Fibroblast of peridontal ligament (primary cell): ENCODE measurements at regions not wholly inside any gene's neighbourhood (a gene's known extent, or its start where the extent isn't known, plus 50 kb on each side); places are given as distances from the start of the nearest gene placed in this dataset.

Experiments
- DNase-seq: peaks from one replicate; pipeline ENCODE4 v3.0.0-alpha.2; 2010; ENCODE audit errors: extremely low read depth

GRCh38 chr7:16014031-16014430 lies 327.5 kb upstream of the MEOX2 start:
- no peak for DNase-seq

- no peak for DNase-seq
Measured at GRCh38 chr7:16007911-16008310, 321.4 kb upstream of the MEOX2 start.

GRCh38 chr7:16004702-16005101 lies 318.2 kb upstream of the MEOX2 start:
- DNase-seq, result no peak

- DNase-seq, result no peak
Measured at GRCh38 chr7:16001477-16001876, 315.0 kb upstream of the MEOX2 start.

GRCh38 chr7:15998617-15999016 lies 312.1 kb upstream of the MEOX2 start:
- DNase-seq, result no peak

- DNase-seq, result no peak
Measured at GRCh38 chr7:15995027-15995426, 308.5 kb upstream of the MEOX2 start.

- DNase-seq, result no peak
Measured at GRCh38 chr7:15989194-15989593, 302.7 kb upstream of the MEOX2 start.

GRCh38 chr7:15985587-15986384 lies 299.3 kb upstream of the MEOX2 start:
- DNase-seq, result no peak

- DNase-seq, result peak; percentile 35
Measured at GRCh38 chr7:15977663-15978062, 291.2 kb upstream of the MEOX2 start.

- DNase-seq, result peak; percentile 44
Measured at GRCh38 chr7:15972862-15973275, 286.4 kb upstream of the MEOX2 start.

- DNase-seq, result no peak
Measured at GRCh38 chr7:15967551-15967950, 281.1 kb upstream of the MEOX2 start.

GRCh38 chr7:15967121-15967520 lies 280.6 kb upstream of the MEOX2 start:
- DNase-seq, result no peak

- DNase-seq, result no peak
Measured at GRCh38 chr7:15963206-15963605, 276.7 kb upstream of the MEOX2 start.

GRCh38 chr7:15954671-15955354 lies 268.3 kb upstream of the MEOX2 start:
- no peak for DNase-seq

- DNase-seq, result no peak
Measured at GRCh38 chr7:15950299-15950698, 263.8 kb upstream of the MEOX2 start.

GRCh38 chr7:15947754-15948153 lies 261.3 kb upstream of the MEOX2 start:
- peak; percentile 43 for DNase-seq

- DNase-seq, result no peak
Measured at GRCh38 chr7:15938115-15938514, 251.6 kb upstream of the MEOX2 start.

GRCh38 chr7:15937571-15937970 lies 251.1 kb upstream of the MEOX2 start:
- DNase-seq, result no peak

GRCh38 chr7:15936991-15937390 lies 250.5 kb upstream of the MEOX2 start:
- DNase-seq, result no peak

GRCh38 chr7:15932318-15932717 lies 245.8 kb upstream of the MEOX2 start:
- DNase-seq, result no peak

- no peak for DNase-seq
Measured at GRCh38 chr7:15929411-15929810, 242.9 kb upstream of the MEOX2 start.

GRCh38 chr7:15925608-15926007 lies 239.1 kb upstream of the MEOX2 start:
- DNase-seq, result no peak

GRCh38 chr7:15924910-15925309 lies 238.4 kb upstream of the MEOX2 start:
- no peak for DNase-seq
